ENCODE measurements at regions not wholly inside any gene's neighbourhood (a gene's known extent, or its start where the extent isn't known, plus 50 kb on each side); places are given as distances from the start of the nearest gene placed in this dataset.

GRCh38 chr5:173443971-173444370 is 115.8 kb upstream of the STC2 start:
- H3K79me1 ChIP-seq (ENCODE audit: low read length), result no peaks in the 10 kb centered on the region
- H3K9me3 ChIP-seq (ENCODE audit: insufficient read depth, low read depth, low read length), result peaks cover 1% of the 10 kb centered on the region
- H3K4me2 ChIP-seq (ENCODE audit: low read length), result no peak overlapping the region
- H4K8ac ChIP-seq (ENCODE audit: low read depth, low read length), result no peak overlapping the region
- H2BK12ac ChIP-seq (ENCODE audit: low read length), result no peak overlapping the region
- no peak overlapping the region for H2AFZ ChIP-seq (ENCODE audit: insufficient read depth, low read length, poor library complexity)
- no peak overlapping the region for H4K91ac ChIP-seq (ENCODE audit: low read depth, low read length)
- H2AK5ac ChIP-seq (ENCODE audit: low read length), result no peak overlapping the region
- H3K18ac ChIP-seq (ENCODE audit: low read length), result no peak overlapping the region
- no peak for DNase-seq
- H3K27ac ChIP-seq (ENCODE audit: low read depth, low read length), result no peak overlapping the region
- no peaks in the 10 kb centered on the region for H3K4me1 ChIP-seq (ENCODE audit: control insufficient read depth in 1 of 2, insufficient read depth in 2 of 2, low read length in 2 of 2)
- no peaks in the 10 kb centered on the region for H3K79me2 ChIP-seq (ENCODE audit: control insufficient read depth, insufficient read depth, low read length, poor library complexity)
- no peak overlapping the region for H3K4me3 ChIP-seq (ENCODE audit: low read depth, low read length)
- no peaks in the 10 kb centered on the region for H3K36me3 ChIP-seq (ENCODE audit: control insufficient read depth in 1 of 2, insufficient read depth in 2 of 2, low read length in 2 of 2)
- no peak overlapping the region for H3K9ac ChIP-seq (ENCODE audit: low read length)
- no CpG with 5 or more reads among the region's 4 CpGs for whole genome bisulfite sequencing (ENCODE audit: extremely low coverage, insufficient coverage, insufficient read length)
- no peak overlapping the region for H3K14ac ChIP-seq (ENCODE audit: low read length)
- H2BK120ac ChIP-seq (ENCODE audit: insufficient read depth, low read length, poor library complexity), result no peak overlapping the region
- H3K23ac ChIP-seq (ENCODE audit: low read length), result no peak overlapping the region
- no peak overlapping the region for H2BK5ac ChIP-seq (ENCODE audit: low read depth, low read length, poor library complexity)
- H3K27me3 ChIP-seq (ENCODE audit: insufficient read depth, low read length), result no peaks in the 10 kb centered on the region
- H4K12ac ChIP-seq (ENCODE audit: low read depth, low read length), result no peak overlapping the region
- no peak overlapping the region for H3K4ac ChIP-seq (ENCODE audit: low read depth, low read length)

DNA sequence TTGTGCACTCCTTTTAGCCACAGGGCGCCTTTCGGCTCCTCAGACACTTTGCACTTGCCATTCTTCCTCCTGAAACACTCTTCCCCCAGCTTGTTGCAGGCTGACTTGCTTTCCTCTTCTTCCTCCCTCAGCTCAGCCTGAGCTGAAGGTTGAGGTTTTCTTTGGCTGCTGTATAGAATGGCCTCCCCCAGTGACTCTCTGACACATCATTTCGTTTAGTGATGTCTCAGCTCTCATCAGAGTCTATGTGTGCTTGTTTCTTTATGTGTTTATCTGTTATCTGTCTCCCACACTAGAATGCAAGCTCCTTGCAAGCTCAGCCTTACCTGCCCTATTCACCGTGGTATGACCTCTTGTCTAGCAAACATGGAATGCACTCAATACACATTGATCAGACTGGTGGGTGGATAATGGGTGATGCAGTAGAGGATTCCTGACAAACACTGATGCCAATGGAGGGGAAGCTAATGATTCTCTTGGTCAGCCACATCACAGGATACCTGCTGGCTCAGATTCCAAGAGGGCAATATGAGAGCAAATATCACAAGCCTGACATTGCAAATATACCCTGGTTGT is 112.9 kb upstream of the STC2 start:
- Histone ChIP-seq H3K27me3 (ENCODE audit: insufficient read depth, low read length) (no peaks in the 10 kb centered on the region), H4K91ac (ENCODE audit: low read depth, low read length) (no peak overlapping the region), H3K9ac (ENCODE audit: low read length) (no peak overlapping the region), H3K9me3 (ENCODE audit: insufficient read depth, low read depth, low read length) (no peaks in the 10 kb centered on the region), H2AFZ (ENCODE audit: insufficient read depth, low read length, poor library complexity) (no peak overlapping the region), H4K12ac (ENCODE audit: low read depth, low read length) (no peak overlapping the region), H2BK120ac (ENCODE audit: insufficient read depth, low read length, poor library complexity) (no peak overlapping the region), H2BK5ac (ENCODE audit: low read depth, low read length, poor library complexity) (no peak overlapping the region), H3K36me3 (ENCODE audit: control insufficient read depth in 1 of 2, insufficient read depth in 2 of 2, low read length in 2 of 2) (no peaks in the 10 kb centered on the region), H3K27ac (ENCODE audit: low read depth, low read length) (no peak overlapping the region), H3K4me2 (ENCODE audit: low read length) (no peak overlapping the region), H3K4me3 (ENCODE audit: low read depth, low read length) (no peak overlapping the region), H3K18ac (ENCODE audit: low read length) (no peak overlapping the region), H4K8ac (ENCODE audit: low read depth, low read length) (no peak overlapping the region), H3K23ac (ENCODE audit: low read length) (no peak overlapping the region), H3K14ac (ENCODE audit: low read length) (no peak overlapping the region), H2AK5ac (ENCODE audit: low read length) (no peak overlapping the region), H3K4me1 (ENCODE audit: control insufficient read depth in 1 of 2, insufficient read depth in 2 of 2, low read length in 2 of 2) (no peaks in the 10 kb centered on the region), H3K79me1 (ENCODE audit: low read length) (no peaks in the 10 kb centered on the region), H2BK12ac (ENCODE audit: low read length) (no peak overlapping the region), H3K4ac (ENCODE audit: low read depth, low read length) (no peak overlapping the region), H3K79me2 (ENCODE audit: control insufficient read depth, insufficient read depth, low read length, poor library complexity) (no peaks in the 10 kb centered on the region)
- no CpG with 5 or more reads among the region's 4 CpGs for WGBS (ENCODE audit: extremely low coverage, insufficient coverage, insufficient read length)
- no peak for DNase-seq

DNA sequence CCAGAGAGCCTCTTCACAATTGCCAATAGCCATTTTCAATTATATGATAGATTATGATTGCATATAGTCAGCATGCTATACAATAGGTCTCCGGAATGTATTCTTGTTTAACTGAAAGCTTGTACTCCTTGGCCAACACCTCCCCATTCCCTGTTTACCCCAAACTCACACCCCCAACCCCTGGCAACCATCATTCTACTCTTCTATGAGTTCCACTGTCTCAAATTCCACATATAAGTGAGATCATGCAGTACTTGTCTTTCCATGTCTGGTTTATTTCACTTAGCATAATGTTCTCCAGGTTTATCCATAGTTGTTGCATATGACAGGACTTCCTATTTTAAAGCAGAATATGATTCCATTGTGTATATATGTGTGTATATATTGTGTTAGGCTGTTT is 110.7 kb upstream of the STC2 start:
- H3K9me3 ChIP-seq (ENCODE audit: insufficient read depth, low read depth, low read length), result peaks cover 1% of the 10 kb centered on the region
- H3K4me3 ChIP-seq (ENCODE audit: low read depth, low read length), result no peak overlapping the region
- H2BK120ac ChIP-seq (ENCODE audit: insufficient read depth, low read length, poor library complexity), result no peak overlapping the region
- no peak overlapping the region for H3K14ac ChIP-seq (ENCODE audit: low read length)
- H3K36me3 ChIP-seq (ENCODE audit: control insufficient read depth in 1 of 2, insufficient read depth in 2 of 2, low read length in 2 of 2), result no peaks in the 10 kb centered on the region
- H3K27me3 ChIP-seq (ENCODE audit: insufficient read depth, low read length), result no peaks in the 10 kb centered on the region
- H3K18ac ChIP-seq (ENCODE audit: low read length), result no peak overlapping the region
- no peaks in the 10 kb centered on the region for H3K79me2 ChIP-seq (ENCODE audit: control insufficient read depth, insufficient read depth, low read length, poor library complexity)
- no peak overlapping the region for H2BK12ac ChIP-seq (ENCODE audit: low read length)
- H2AFZ ChIP-seq (ENCODE audit: insufficient read depth, low read length, poor library complexity), result no peak overlapping the region
- no peak overlapping the region for H2AK5ac ChIP-seq (ENCODE audit: low read length)
- no peak overlapping the region for H4K12ac ChIP-seq (ENCODE audit: low read depth, low read length)
- H3K4me2 ChIP-seq (ENCODE audit: low read length), result no peak overlapping the region
- H4K8ac ChIP-seq (ENCODE audit: low read depth, low read length), result no peak overlapping the region
- no peaks in the 10 kb centered on the region for H3K4me1 ChIP-seq (ENCODE audit: control insufficient read depth in 1 of 2, insufficient read depth in 2 of 2, low read length in 2 of 2)
- H3K23ac ChIP-seq (ENCODE audit: low read length), result no peak overlapping the region
- no peak overlapping the region for H2BK5ac ChIP-seq (ENCODE audit: low read depth, low read length, poor library complexity)
- H3K4ac ChIP-seq (ENCODE audit: low read depth, low read length), result no peak overlapping the region
- no peak overlapping the region for H4K91ac ChIP-seq (ENCODE audit: low read depth, low read length)
- DNase-seq, result no peak
- no peak overlapping the region for H3K9ac ChIP-seq (ENCODE audit: low read length)
- H3K27ac ChIP-seq (ENCODE audit: low read depth, low read length), result no peak overlapping the region
- H3K79me1 ChIP-seq (ENCODE audit: low read length), result no peaks in the 10 kb centered on the region
- whole genome bisulfite sequencing (ENCODE audit: extremely low coverage, insufficient coverage, insufficient read length), result no CpG with 5 or more reads among the region's 1 CpG

- no CpG with 5 or more reads among the region's 15 CpGs for WGBS (ENCODE audit: extremely low coverage, insufficient coverage, insufficient read length)
- Histone ChIP-seq H3K9me3 (ENCODE audit: insufficient read depth, low read depth, low read length) (peaks cover 1% of the 10 kb centered on the region), H3K4ac (ENCODE audit: low read depth, low read length) (no peak overlapping the region), H3K36me3 (ENCODE audit: control insufficient read depth in 1 of 2, insufficient read depth in 2 of 2, low read length in 2 of 2) (no peaks in the 10 kb centered on the region), H3K18ac (ENCODE audit: low read length) (no peak overlapping the region), H2AK5ac (ENCODE audit: low read length) (no peak overlapping the region), H4K8ac (ENCODE audit: low read depth, low read length) (no peak overlapping the region), H3K9ac (ENCODE audit: low read length) (no peak overlapping the region), H4K91ac (ENCODE audit: low read depth, low read length) (no peak overlapping the region), H3K27me3 (ENCODE audit: insufficient read depth, low read length) (no peaks in the 10 kb centered on the region), H2BK120ac (ENCODE audit: insufficient read depth, low read length, poor library complexity) (no peak overlapping the region), H2BK12ac (ENCODE audit: low read length) (no peak overlapping the region), H3K4me1 (ENCODE audit: control insufficient read depth in 1 of 2, insufficient read depth in 2 of 2, low read length in 2 of 2) (no peaks in the 10 kb centered on the region), H3K79me2 (ENCODE audit: control insufficient read depth, insufficient read depth, low read length, poor library complexity) (no peaks in the 10 kb centered on the region), H2AFZ (ENCODE audit: insufficient read depth, low read length, poor library complexity) (no peak overlapping the region), H2BK5ac (ENCODE audit: low read depth, low read length, poor library complexity) (no peak overlapping the region), H3K4me3 (ENCODE audit: low read depth, low read length) (no peak overlapping the region), H4K12ac (ENCODE audit: low read depth, low read length) (no peak overlapping the region), H3K4me2 (ENCODE audit: low read length) (no peak overlapping the region), H3K14ac (ENCODE audit: low read length) (no peak overlapping the region), H3K27ac (ENCODE audit: low read depth, low read length) (no peak overlapping the region), H3K23ac (ENCODE audit: low read length) (no peak overlapping the region), H3K79me1 (ENCODE audit: low read length) (no peaks in the 10 kb centered on the region)
- no peak for DNase-seq
These were observed 107.2 kb upstream of the STC2 start for GRCh38 chr5:173435447-173435846.
